Neural progenitor cell (in vitro differentiated cells): ENCODE measurements at regions not wholly inside any gene's neighbourhood (a gene's known extent, or its start where the extent isn't known, plus 50 kb on each side); places are given as distances from the start of the nearest gene placed in this dataset.

Experiments used
- CTCF ChIP-seq: fragments of 200-600 bp; sonication (generic); IDR thresholded peaks from 2 replicates; pipeline ENCODE4 v1.5.1; 2017; ENCODE audit warnings: antibody characterized with exemption, mild to moderate bottlenecking
- EZH2 ChIP-seq: fragments of 200-600 bp; sonication (generic); IDR thresholded peaks from 2 replicates; pipeline ENCODE4 v1.6.1; 2017; ENCODE audit warnings: antibody characterized with exemption, mild to moderate bottlenecking, moderate library complexity

DNA sequence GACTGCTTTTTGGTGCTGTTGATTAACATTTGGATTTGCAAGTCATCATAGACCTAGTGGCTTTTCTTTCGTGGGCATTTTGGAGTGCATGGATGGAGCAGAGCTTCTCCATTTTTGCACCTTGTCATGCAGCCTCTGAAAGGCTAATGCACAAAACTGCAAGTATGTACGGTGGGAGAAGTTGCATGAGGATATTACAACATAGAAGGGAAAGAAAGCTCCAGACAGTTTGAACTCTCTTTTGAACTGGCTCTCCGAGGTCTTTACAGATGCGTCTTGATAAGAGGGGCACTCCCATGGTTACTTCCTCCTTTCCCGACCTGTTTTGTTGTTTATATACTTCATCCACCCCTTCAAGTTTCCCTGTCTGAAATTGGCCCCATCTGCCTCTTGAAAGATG lies 147.1 kb upstream of the GBE1 start:
- TF ChIP-seq CTCF, result no peak
- TF ChIP-seq EZH2, result no peak
